ENCODE measurements at regions not wholly inside any gene's neighbourhood (a gene's known extent, or its start where the extent isn't known, plus 50 kb on each side); places are given as distances from the start of the nearest gene placed in this dataset.

DNA sequence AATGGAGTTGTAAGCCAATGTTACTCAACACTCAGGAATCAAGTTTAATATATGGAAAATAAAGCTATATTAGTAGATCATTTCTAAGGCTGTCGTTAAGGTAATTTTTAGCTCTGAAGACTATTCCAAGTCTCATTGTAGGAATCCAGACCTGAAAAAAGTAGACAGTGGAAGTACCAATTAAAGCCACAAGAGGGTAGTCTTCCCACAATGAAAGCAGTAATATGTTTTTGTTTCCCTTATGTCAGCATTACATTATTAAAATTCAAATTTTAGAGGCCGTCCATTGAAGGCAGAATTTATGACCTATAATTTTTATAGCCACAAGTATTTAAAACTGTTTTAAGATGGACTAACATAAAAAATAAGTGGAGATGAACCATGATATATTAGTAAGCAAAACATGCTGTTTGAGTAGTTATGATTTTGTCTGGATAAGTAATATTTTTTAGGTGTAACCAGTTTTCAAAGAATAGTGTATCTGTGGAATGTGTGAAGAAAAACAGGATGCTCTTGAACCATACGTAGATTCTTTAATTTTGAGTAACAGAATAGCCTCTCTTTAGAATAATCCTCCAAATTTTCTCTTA is 372.6 kb upstream of the TECRL start:
- TF ChIP-seq, protein P1, sequence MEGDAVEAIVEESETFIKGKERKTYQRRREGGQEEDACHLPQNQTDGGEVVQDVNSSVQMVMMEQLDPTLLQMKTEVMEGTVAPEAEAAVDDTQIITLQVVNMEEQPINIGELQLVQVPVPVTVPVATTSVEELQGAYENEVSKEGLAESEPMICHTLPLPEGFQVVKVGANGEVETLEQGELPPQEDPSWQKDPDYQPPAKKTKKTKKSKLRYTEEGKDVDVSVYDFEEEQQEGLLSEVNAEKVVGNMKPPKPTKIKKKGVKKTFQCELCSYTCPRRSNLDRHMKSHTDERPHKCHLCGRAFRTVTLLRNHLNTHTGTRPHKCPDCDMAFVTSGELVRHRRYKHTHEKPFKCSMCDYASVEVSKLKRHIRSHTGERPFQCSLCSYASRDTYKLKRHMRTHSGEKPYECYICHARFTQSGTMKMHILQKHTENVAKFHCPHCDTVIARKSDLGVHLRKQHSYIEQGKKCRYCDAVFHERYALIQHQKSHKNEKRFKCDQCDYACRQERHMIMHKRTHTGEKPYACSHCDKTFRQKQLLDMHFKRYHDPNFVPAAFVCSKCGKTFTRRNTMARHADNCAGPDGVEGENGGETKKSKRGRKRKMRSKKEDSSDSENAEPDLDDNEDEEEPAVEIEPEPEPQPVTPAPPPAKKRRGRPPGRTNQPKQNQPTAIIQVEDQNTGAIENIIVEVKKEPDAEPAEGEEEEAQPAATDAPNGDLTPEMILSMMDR (IDR thresholded peaks at IDR 0.05), result peak; percentile 6 to 48
- TF ChIP-seq POLR2AphosphoS5 (IDR thresholded peaks at IDR 0.05) (no peak), POLR2A (IDR thresholded peaks at IDR 0.05) (no peak)
